Lower lobe of right lung (tissue), 2 donors: ENCODE measurements at regions not wholly inside any gene's neighbourhood (a gene's known extent, or its start where the extent isn't known, plus 50 kb on each side); places are given as distances from the start of the nearest gene placed in this dataset.

Source experiments
- ATAC-seq, 2 donors: fragments of 200-7000 bp; cut with Tn5 transposase; one replicate each; pipeline ENCODE4 v1.9.1; 2020 to 2022; ENCODE audit warnings: mild to moderate bottlenecking in 2 of 2, moderate library complexity in 2 of 2
- DNase-seq: peaks from one replicate; pipeline ENCODE4 v3.0.0-alpha.2; 2020
- H3K27ac ChIP-seq: fragments of 200-600 bp; one replicate; pipeline ENCODE4 v1.8.0; 2022
- H3K27me3 ChIP-seq: fragments of 200-600 bp; one replicate; pipeline ENCODE4 v1.8.0; 2022; ENCODE audit warnings: low read depth
- H3K36me3 ChIP-seq: fragments of 200-600 bp; one replicate; pipeline ENCODE4 v1.8.0; 2022; ENCODE audit warnings: mild to moderate bottlenecking
- H3K4me1 ChIP-seq: fragments of 200-600 bp; one replicate; pipeline ENCODE4 v1.8.0; 2022
- H3K4me3 ChIP-seq: fragments of 200-600 bp; one replicate; pipeline ENCODE4 v1.8.0; 2022; ENCODE audit warnings: mild to moderate bottlenecking
- H3K9me3 ChIP-seq: fragments of 200-600 bp; one replicate; pipeline ENCODE4 v1.8.0; 2022
- CTCF ChIP-seq: fragments of 200-600 bp; IDR thresholded peaks from one replicate; pipeline ENCODE4 v1.8.0; 2022; ENCODE audit warnings: antibody characterized with exemption, mild to moderate bottlenecking
- intact Hi-C: fragments of 100-400 bp; cut with DNase I; formaldehyde crosslinking; loops from one replicate; pipeline ENCODE4 v1.11.0; 2022
- donor health status: DM: no; HTN: yes; CAD: no; lungs with severe emphysema.

DNA sequence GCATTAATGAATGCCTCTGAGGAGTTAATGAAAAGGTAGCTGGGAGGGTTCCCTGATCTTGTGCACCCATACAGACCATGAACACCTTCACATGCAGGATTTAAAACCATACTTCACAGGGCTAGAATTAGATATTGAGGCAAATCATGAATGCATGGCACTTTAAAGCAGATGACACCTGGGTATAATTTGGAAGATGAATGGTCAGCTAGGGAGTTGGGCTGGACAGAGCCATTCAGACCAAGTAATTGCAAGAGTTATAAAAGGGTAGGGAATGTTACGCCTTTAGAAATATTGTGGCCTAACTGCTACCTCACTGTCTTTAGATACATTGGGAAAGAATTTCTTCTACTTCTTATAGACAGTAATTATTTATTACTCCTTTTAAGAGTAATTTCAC is 89.1 kb upstream of the ZNF827 start:
- intact Hi-C loops: no loop called here
- H3K9me3 ChIP-seq: no peaks in the 10 kb centered on the region
- H3K4me3 ChIP-seq: no peak overlapping the region
- H3K4me1 ChIP-seq: no peaks in the 10 kb centered on the region
- H3K27ac ChIP-seq: no peak overlapping the region
- H3K36me3 ChIP-seq: no peaks in the 10 kb centered on the region
- no peak for ATAC-seq
- TF ChIP-seq CTCF: no peak
- no peaks in the 10 kb centered on the region for H3K27me3 ChIP-seq
- DNase-seq: no peak

DNA sequence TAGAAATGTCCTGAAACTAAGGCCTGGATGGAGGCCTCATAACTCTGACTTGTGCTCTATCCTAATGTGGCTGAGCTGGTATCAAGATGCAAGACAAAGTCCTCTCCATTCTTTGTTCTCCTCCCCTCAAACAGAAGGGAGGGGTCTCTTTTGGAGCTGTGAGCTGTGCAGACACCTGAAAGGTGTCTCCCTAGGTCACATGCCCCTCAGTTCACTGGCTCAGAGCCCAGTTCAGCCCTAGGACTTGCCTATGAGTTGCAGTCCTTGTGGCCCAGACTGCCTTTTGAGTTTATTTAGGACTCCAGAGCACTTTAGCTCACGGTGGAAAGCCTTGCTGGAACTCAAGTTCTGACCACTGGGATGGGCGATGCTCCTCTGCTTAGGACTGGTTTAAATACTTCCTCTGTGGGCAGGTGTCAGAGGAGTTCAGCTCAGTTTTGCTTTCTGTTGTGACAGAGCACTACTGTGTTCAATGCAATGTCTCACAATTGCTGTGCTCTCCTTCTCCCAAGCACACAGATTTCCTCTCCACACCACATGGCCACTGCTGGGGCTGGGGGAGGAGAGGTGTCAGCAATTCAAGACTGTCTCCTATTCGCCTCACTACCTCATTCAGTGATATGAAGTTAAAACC is 84.8 kb upstream of the ZNF827 start:
- ATAC-seq: no peak
- H3K9me3 ChIP-seq: no peaks in the 10 kb centered on the region
- H3K4me3 ChIP-seq: no peak overlapping the region
- no peak for TF ChIP-seq CTCF
- no peaks in the 10 kb centered on the region for H3K27me3 ChIP-seq
- H3K36me3 ChIP-seq: no peaks in the 10 kb centered on the region
- no peaks in the 10 kb centered on the region for H3K4me1 ChIP-seq
- intact Hi-C loops: no loop called here
- DNase-seq: no peak
- no peak overlapping the region for H3K27ac ChIP-seq

GRCh38 chr4:146022541-146022940 is 83.9 kb upstream of the ZNF827 start:
- intact Hi-C loops: no loop called here
- Histone ChIP-seq H3K9me3 (no peaks in the 10 kb centered on the region), H3K36me3 (no peaks in the 10 kb centered on the region), H3K4me1 (no peaks in the 10 kb centered on the region), H3K4me3 (no peak overlapping the region), H3K27me3 (no peaks in the 10 kb centered on the region), H3K27ac (no peak overlapping the region)
- DNase-seq (no peak), ATAC-seq (no peak)
- TF ChIP-seq CTCF: no peak

DNA sequence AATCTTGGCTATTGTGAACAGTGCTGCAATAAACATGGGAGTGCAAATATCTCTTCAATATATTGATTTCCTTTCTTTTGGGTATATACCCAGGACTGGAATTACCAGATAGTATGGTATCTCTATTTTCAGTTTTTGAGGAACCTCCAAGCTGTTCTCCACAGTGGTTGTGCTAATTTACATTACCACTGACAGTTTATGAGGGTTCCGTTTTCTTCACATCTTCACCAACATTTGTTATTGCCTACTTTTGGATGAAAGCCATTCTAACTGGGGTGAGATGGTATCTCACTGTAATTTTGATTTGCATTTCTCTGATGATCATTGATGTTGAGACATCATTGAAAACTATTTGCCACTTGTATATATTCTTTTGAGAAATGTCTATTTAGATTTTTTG is 79.6 kb upstream of the ZNF827 start:
- no peak for ATAC-seq
- no peak overlapping the region for H3K4me3 ChIP-seq
- intact Hi-C loops: no loop called here
- TF ChIP-seq CTCF: no peak
- DNase-seq: no peak
- H3K4me1 ChIP-seq: no peaks in the 10 kb centered on the region
- H3K27me3 ChIP-seq: no peaks in the 10 kb centered on the region
- no peaks in the 10 kb centered on the region for H3K36me3 ChIP-seq
- H3K27ac ChIP-seq: no peak overlapping the region
- H3K9me3 ChIP-seq: no peaks in the 10 kb centered on the region

DNA sequence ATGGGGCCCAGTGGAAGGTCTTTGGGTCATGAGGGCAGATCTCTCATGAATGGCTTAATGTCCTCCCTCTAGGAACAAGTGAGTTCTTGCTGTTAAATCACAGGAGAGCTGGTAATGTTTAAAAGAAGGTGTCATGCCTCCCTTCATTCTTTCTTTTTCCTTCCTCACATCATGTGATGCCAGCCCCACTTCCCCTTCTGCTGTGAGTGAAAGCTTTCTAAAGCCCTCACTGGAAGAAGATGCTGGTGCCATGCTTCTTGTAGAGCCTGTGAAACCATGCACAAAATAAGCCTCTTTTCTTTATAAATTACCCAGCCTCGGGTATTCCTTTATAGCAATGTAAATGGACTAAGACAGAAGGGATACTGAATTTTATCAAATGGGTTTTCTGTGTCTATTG is 66.1 kb upstream of the ZNF827 start:
- DNase-seq (no peak), ATAC-seq (no peak)
- TF ChIP-seq CTCF: no peak
- H3K4me1 ChIP-seq: no peaks in the 10 kb centered on the region
- H3K27me3 ChIP-seq: no peaks in the 10 kb centered on the region
- H3K9me3 ChIP-seq: no peaks in the 10 kb centered on the region
- H3K36me3 ChIP-seq: no peaks in the 10 kb centered on the region
- intact Hi-C loops: no loop called here
- H3K27ac ChIP-seq: no peak overlapping the region
- H3K4me3 ChIP-seq: no peak overlapping the region

GRCh38 chr4:145988628-145989027 is 50.0 kb upstream of the ZNF827 start:
- H3K4me3 ChIP-seq: no peak overlapping the region
- ATAC-seq: no peak
- no peak overlapping the region for H3K27ac ChIP-seq
- no peaks in the 10 kb centered on the region for H3K4me1 ChIP-seq
- H3K27me3 ChIP-seq: no peaks in the 10 kb centered on the region
- no peaks in the 10 kb centered on the region for H3K36me3 ChIP-seq
- H3K9me3 ChIP-seq: no peaks in the 10 kb centered on the region
- intact Hi-C loops: no loop called here
- DNase-seq: no peak
- TF ChIP-seq CTCF: no peak
